ENCODE measurements at regions not wholly inside any gene's neighbourhood (a gene's known extent, or its start where the extent isn't known, plus 50 kb on each side); places are given as distances from the start of the nearest gene placed in this dataset.

DNA sequence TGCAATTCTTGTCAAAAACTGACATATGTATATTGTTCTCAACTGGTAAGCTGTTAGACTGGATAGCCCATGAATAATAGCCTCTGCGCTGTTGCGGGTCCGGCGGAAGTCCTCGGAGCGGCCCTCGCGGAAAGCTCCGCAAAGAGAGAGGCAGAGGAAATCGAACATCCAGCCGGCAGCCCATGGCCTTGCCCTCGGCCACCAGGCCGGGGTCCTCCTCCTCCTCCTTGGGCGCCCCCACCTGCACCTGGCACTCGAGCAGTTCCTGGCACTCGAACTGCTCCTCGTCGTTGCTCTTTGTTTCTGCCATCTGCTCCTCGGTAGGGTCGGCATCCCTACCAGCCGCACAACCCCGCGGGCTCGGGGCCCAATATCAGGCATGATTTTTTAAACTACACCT, 1176.3 kb downstream of the PCDH18 start:
- DNase-seq = no peak
- Mint-ChIP-seq H3K36me3 (ENCODE audit: insufficient read depth) (no peaks in the 10 kb centered on the region), H3K9me3 (peaks cover 0 to 3% of the 10 kb centered on the region in 2 donors), H3K27me3 (no peaks in the 10 kb centered on the region), H3K27ac (no peak overlapping the region), H3K4me1 (ENCODE audit: low read depth in 2 of 2) (no peaks in the 10 kb centered on the region), H3K4me3 (no peak overlapping the region)
- ATAC-seq (replicated peaks) = no peak

DNA sequence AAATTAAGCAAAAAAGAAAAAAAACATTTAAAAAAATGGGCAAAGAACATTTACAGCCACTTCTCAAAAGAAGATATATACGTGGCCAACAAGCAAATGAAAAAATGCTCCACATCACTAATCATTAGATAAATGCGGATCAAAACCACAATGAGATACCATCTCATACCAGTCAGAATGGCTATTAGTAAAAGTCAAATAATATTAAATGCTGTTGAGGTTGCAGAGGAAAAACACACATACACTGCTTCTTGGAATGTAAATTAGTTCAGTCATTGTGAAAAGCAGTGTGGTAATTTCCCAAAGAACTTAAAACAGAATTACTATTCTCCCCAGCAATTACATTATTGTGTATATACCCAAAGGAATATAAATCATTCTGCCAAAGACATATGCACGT, 1189.0 kb downstream of the PCDH18 start:
- DNase-seq (no peak), ATAC-seq (replicated peaks) (no peak)
- H3K4me3 Mint-ChIP-seq = no peak overlapping the region
- peaks cover 3% of the 10 kb centered on the region for H3K36me3 Mint-ChIP-seq (ENCODE audit: insufficient read depth)
- no peaks in the 10 kb centered on the region for H3K27me3 Mint-ChIP-seq
- no peak overlapping the region for H3K27ac Mint-ChIP-seq
- H3K9me3 Mint-ChIP-seq = peaks cover 0 to 5% of the 10 kb centered on the region in 2 donors
- no peaks in the 10 kb centered on the region for H3K4me1 Mint-ChIP-seq (ENCODE audit: low read depth in 2 of 2)

DNA sequence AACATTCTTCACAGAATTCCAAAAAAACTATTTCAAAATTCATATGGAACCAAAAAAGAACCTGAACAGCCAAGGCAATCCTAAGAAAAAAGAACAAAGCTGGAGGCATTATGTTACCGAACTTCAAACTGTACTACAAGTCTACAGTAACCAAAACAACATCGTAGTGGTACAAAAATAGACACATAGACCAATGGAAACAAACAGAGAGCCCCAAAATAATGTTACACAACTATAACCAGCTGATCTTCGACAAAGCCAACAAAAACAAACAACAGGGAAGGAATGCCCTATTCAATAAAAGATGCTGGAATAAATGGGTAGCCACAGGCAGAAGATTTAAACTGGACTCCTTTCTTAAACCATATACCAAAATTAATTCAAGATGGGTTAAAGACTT, 1189.6 kb downstream of the PCDH18 start:
- Mint-ChIP-seq H3K4me1 (ENCODE audit: low read depth in 2 of 2) (no peaks in the 10 kb centered on the region), H3K27ac (no peak overlapping the region), H3K27me3 (no peaks in the 10 kb centered on the region), H3K36me3 (ENCODE audit: insufficient read depth) (peaks cover 3% of the 10 kb centered on the region), H3K4me3 (no peak overlapping the region), H3K9me3 (peaks cover 0 to 5% of the 10 kb centered on the region in 2 donors)
- DNase-seq (no peak), ATAC-seq (replicated peaks) (no peak)

- Mint-ChIP-seq H3K27ac (no peak overlapping the region), H3K9me3 (peaks cover 0 to 7% of the 10 kb centered on the region in 2 donors), H3K36me3 (ENCODE audit: insufficient read depth) (no peaks in the 10 kb centered on the region), H3K4me3 (no peak overlapping the region), H3K27me3 (no peaks in the 10 kb centered on the region), H3K4me1 (ENCODE audit: low read depth in 2 of 2) (no peaks in the 10 kb centered on the region)
- DNase-seq (no peak), ATAC-seq (replicated peaks) (no peak)
Observed at GRCh38 chr4:136337216-136337615, 1195.1 kb downstream of the PCDH18 start.

DNA sequence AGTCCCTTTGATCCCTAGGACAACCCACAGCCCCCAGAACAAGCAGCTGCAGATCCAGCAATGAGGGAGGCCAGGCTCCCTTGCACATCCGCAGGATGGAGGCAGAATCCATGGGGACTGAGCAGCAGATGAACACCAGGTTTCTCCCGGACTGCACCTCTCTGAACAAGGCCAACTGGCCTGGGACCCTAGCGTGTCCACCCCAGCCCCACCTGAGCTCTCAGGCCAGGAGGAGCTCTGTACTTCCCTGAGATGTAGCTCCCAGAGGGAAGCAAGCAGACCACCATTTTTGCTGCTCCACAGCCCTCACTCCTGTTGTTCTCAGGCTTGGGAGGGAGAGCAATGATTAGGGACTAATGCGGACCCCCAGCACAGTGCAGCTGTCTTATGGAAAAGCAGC, 1195.8 kb downstream of the PCDH18 start:
- Mint-ChIP-seq H3K4me1 (ENCODE audit: low read depth in 2 of 2) (no peaks in the 10 kb centered on the region), H3K9me3 (peaks cover 0 to 7% of the 10 kb centered on the region in 2 donors), H3K27me3 (no peaks in the 10 kb centered on the region), H3K4me3 (no peak overlapping the region), H3K36me3 (ENCODE audit: insufficient read depth) (no peaks in the 10 kb centered on the region), H3K27ac (no peak overlapping the region)
- DNase-seq (no peak), ATAC-seq (replicated peaks) (no peak)

GRCh38 chr4:136329042-136329662, 1203.1 kb downstream of the PCDH18 start:
- no peak overlapping the region for H3K27ac Mint-ChIP-seq
- H3K36me3 Mint-ChIP-seq (ENCODE audit: insufficient read depth) = no peaks in the 10 kb centered on the region
- DNase-seq = no peak
- H3K4me1 Mint-ChIP-seq (ENCODE audit: low read depth in 2 of 2) = no peaks in the 10 kb centered on the region
- H3K9me3 Mint-ChIP-seq = peaks cover 0 to 5% of the 10 kb centered on the region in 2 donors
- H3K4me3 Mint-ChIP-seq = no peak overlapping the region
- no peaks in the 10 kb centered on the region for H3K27me3 Mint-ChIP-seq
- no peak for ATAC-seq (replicated peaks)

- DNase-seq = no peak
- H3K9me3 Mint-ChIP-seq = peaks cover 0 to 5% of the 10 kb centered on the region in 2 donors
- H3K27ac Mint-ChIP-seq = no peak overlapping the region
- H3K4me3 Mint-ChIP-seq = no peak overlapping the region
- ATAC-seq (replicated peaks) = no peak
- H3K27me3 Mint-ChIP-seq = no peaks in the 10 kb centered on the region
- H3K36me3 Mint-ChIP-seq (ENCODE audit: insufficient read depth) = no peaks in the 10 kb centered on the region
- no peaks in the 10 kb centered on the region for H3K4me1 Mint-ChIP-seq (ENCODE audit: low read depth in 2 of 2)
Observed at GRCh38 chr4:136328131-136328530, 1204.2 kb downstream of the PCDH18 start.

DNA sequence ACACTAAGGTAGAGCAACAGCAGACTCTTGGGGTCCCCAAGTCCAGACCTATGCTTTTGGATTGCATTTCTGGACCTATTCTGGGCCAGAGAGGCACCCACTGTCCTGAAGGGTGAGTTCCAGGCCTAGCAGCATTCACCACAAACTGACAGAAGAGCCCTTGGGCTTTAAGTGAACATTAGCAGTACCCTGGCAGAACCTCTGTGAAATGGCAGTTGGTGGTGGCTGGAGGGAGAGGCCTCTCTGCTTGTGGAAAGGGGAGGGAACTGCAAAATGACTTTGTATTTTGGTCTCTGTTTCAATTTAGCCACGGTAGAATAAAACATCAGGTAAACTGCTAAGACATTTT, 1211.9 kb downstream of the PCDH18 start:
- no peak overlapping the region for H3K4me3 Mint-ChIP-seq
- no peaks in the 10 kb centered on the region for H3K9me3 Mint-ChIP-seq
- DNase-seq (no peak), ATAC-seq (replicated peaks) (no peak)
- H3K27ac Mint-ChIP-seq = no peak overlapping the region
- no peaks in the 10 kb centered on the region for H3K4me1 Mint-ChIP-seq (ENCODE audit: low read depth in 2 of 2)
- no peaks in the 10 kb centered on the region for H3K27me3 Mint-ChIP-seq
- no peaks in the 10 kb centered on the region for H3K36me3 Mint-ChIP-seq (ENCODE audit: insufficient read depth)

GRCh38 chr4:136319789-136320464, 1212.4 kb downstream of the PCDH18 start:
- no peaks in the 10 kb centered on the region for H3K4me1 Mint-ChIP-seq (ENCODE audit: low read depth in 2 of 2)
- H3K4me3 Mint-ChIP-seq = no peak overlapping the region
- no peaks in the 10 kb centered on the region for H3K27me3 Mint-ChIP-seq
- no peak for ATAC-seq (replicated peaks)
- no peaks in the 10 kb centered on the region for H3K9me3 Mint-ChIP-seq
- H3K27ac Mint-ChIP-seq = no peak overlapping the region
- DNase-seq = no peak
- H3K36me3 Mint-ChIP-seq (ENCODE audit: insufficient read depth) = no peaks in the 10 kb centered on the region

- Mint-ChIP-seq H3K9me3 (no peaks in the 10 kb centered on the region), H3K27me3 (no peaks in the 10 kb centered on the region), H3K4me3 (no peak overlapping the region), H3K4me1 (ENCODE audit: low read depth in 2 of 2) (no peaks in the 10 kb centered on the region), H3K36me3 (ENCODE audit: insufficient read depth) (no peaks in the 10 kb centered on the region), H3K27ac (no peak overlapping the region)
- DNase-seq = no peak
- ATAC-seq (replicated peaks) = no peak
Observed at GRCh38 chr4:136316961-136317360, 1215.3 kb downstream of the PCDH18 start.

- H3K9me3 Mint-ChIP-seq = peaks cover 0 to 8% of the 10 kb centered on the region in 2 donors
- H3K4me1 Mint-ChIP-seq (ENCODE audit: low read depth in 2 of 2) = no peaks in the 10 kb centered on the region
- H3K27ac Mint-ChIP-seq = no peak overlapping the region
- ATAC-seq (replicated peaks) = no peak
- H3K36me3 Mint-ChIP-seq (ENCODE audit: insufficient read depth) = no peaks in the 10 kb centered on the region
- no peaks in the 10 kb centered on the region for H3K27me3 Mint-ChIP-seq
- no peak for DNase-seq
- H3K4me3 Mint-ChIP-seq = no peak overlapping the region
Observed at GRCh38 chr4:136314686-136315085, 1217.6 kb downstream of the PCDH18 start.

- Mint-ChIP-seq H3K27ac (no peak overlapping the region), H3K36me3 (ENCODE audit: insufficient read depth) (no peaks in the 10 kb centered on the region), H3K27me3 (no peaks in the 10 kb centered on the region), H3K4me3 (no peak overlapping the region), H3K4me1 (ENCODE audit: low read depth in 2 of 2) (no peaks in the 10 kb centered on the region), H3K9me3 (peaks cover 0 to 8% of the 10 kb centered on the region in 2 donors)
- ATAC-seq (replicated peaks) (no peak), DNase-seq (no peak)
Observed at GRCh38 chr4:136311774-136312173, 1220.5 kb downstream of the PCDH18 start.

DNA sequence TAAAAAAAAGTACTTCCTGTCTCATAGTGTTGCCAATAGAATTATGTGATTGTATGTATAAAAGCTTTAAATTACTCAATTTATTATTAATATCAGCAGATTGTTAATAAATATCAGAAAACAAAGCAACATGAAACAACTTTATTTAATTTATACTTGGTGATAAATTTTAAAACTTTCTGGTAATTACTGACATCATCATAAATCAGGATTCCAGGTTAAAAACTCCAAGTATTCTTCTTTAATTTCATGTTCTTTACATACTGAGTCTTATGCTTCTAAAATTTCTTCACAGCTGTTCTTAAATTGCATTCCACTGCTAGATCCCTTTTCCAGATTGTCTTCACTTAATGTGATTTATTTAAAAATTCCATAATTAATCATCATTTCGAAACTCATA, 1224.5 kb downstream of the PCDH18 start:
- H3K4me3 Mint-ChIP-seq = no peak overlapping the region
- no peak for ATAC-seq (replicated peaks)
- H3K36me3 Mint-ChIP-seq (ENCODE audit: insufficient read depth) = no peaks in the 10 kb centered on the region
- no peak overlapping the region for H3K27ac Mint-ChIP-seq
- DNase-seq = no peak
- no peaks in the 10 kb centered on the region for H3K4me1 Mint-ChIP-seq (ENCODE audit: low read depth in 2 of 2)
- H3K9me3 Mint-ChIP-seq = peaks cover 3 to 8% of the 10 kb centered on the region in 2 donors
- no peaks in the 10 kb centered on the region for H3K27me3 Mint-ChIP-seq

GRCh38 chr4:136306361-136306760, 1225.9 kb downstream of the PCDH18 start:
- no peak for DNase-seq
- H3K27me3 Mint-ChIP-seq = no peaks in the 10 kb centered on the region
- no peaks in the 10 kb centered on the region for H3K36me3 Mint-ChIP-seq (ENCODE audit: insufficient read depth)
- peaks cover 3 to 5% of the 10 kb centered on the region in 2 donors for H3K9me3 Mint-ChIP-seq
- H3K4me3 Mint-ChIP-seq = no peak overlapping the region
- H3K27ac Mint-ChIP-seq = no peak overlapping the region
- no peaks in the 10 kb centered on the region for H3K4me1 Mint-ChIP-seq (ENCODE audit: low read depth in 2 of 2)
- ATAC-seq (replicated peaks) = no peak
